ENCODE measurements at regions not wholly inside any gene's neighbourhood (a gene's known extent, or its start where the extent isn't known, plus 50 kb on each side); places are given as distances from the start of the nearest gene placed in this dataset.

DNA sequence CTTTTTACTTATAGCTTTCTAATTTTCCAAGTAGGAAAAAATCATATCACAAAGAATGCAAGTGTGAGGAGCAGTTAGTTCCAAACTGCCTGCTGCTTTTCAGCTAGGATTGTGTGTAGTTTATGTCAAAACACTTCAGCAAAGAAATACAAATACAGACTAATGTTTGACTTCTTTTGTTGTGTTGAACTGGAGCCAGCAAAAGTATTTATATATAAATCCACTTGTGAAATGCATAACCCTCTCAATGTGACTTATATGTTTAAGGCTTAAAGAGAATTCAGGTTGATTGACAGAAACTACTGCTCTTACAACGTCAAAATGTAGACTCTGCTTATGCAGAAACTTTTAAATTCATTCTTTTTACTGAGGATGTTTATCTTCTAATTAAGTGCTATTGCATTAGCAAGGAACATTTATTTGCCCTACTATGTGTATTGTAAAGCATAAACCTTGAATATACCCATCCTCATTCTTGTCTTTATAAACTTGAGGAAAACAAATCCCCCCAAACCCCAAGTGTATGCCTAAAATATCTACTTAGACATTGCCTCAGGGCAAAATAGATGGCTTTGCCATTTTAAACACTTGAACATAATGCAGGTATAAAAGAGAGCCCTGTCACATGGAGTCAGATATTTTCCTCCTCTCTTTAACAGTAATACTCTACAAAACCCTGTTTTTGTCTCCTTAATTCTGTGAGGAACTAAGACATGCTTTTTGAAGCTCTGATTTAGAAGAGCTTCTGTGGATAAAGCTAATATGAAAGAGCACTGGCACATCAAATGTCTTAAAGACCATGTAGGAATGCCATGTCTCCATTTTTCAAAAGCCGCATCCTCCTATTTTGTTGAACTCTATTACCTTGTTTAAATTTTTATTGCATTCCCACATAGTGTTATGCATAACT, 302.8 kb upstream of the TBC1D5 start:
- DNase-seq (ENCODE audit: low spot score), result no peak

DNA sequence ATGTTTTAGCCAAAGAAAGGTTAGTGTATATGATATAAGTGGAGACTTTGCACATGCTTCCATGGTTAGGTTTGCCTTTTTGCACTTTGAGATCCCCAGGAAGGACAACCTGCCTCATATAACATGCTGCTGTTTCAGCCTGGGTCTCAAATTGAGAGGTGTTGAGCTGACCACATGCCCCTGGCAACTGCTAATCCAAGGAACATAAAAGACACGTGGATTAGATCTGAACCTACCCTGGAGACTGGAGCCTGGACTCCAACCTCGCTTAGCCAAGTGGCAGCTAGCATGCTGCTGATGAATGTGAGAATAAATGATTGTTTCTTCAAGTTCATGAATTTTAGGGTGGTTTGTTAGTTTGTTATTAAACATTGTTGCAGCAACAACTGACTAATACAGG, 301.8 kb upstream of the TBC1D5 start:
- DNase-seq (ENCODE audit: low spot score), result no peak

DNA sequence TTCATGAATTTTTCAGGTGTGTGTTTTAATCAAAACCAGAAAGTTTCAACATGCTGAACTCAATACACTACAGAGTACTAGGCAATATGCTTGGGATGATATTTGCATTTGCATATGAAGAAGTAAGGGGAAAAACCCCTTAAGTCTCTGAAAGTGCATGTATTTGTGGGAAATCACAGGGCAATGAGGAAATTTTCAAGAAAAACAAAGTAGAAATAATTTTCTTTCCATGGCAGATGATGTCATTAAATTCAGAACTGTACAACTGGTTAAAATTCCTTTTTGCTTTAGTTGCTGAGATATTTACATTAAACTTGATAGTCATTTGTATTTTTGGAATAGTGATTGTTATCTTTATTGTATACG, 294.0 kb upstream of the TBC1D5 start:
- DNase-seq (ENCODE audit: low spot score), result no peak

DNA sequence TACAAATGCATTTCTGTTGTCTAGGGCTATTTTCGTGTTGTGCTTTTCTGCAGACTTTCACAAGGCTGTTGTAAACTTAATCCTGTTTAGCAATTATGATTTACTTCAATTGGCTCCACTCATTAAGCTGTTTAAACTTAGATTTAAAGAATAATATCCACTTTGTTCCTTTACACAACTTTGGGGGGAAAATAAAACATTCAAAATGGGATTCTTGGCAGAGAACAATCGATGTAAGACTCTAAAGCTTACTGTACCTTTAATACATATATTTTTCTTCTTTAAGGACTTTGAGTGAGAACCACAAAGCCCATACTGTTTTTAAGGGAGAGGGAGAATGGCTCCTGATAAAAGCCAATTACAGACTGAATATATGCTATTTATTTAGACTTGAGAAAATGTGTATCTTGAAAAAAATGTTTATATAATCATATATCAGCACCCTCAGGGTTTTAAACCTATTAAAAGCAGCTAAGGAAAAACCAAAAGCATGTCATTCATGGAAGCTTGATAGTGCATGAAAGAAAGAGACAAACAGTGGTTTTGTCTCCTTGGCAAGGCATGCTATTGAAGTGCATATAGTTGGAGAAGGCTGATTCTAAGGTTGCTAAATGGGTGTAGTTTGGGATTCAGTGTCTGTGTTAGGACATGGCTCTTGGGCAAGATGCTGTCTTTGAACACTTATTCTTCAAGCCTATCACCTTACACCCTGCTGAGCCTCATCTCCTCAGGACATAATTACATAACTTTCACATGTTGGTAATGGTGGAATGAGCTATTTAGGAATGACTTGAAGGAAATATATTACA, 293.4 kb upstream of the TBC1D5 start:
- DNase-seq (ENCODE audit: low spot score), result no peak

DNA sequence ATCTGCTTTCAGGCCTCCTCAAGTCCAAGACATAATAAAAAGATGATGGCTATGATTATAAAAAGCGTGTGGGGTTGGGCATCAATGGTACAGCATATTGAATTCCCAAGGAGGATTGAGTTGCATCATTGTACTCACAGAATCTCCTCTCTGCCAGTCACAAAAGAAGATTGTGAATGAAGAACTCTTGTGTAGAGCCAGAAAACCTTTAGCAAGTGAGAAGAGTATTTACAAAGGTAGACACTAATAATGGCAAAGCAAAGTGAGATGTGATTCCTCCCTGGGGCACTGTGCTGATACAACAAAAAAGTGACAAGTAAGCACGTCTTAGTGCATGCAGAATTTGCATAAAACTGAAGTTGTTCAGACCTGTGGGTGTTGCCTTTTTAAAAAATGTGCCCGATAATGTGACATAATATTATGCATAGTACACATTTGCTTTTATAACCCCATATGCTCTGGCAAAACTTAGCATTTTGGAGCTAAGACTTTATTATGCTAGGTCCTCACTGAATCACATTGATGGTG, 291.2 kb upstream of the TBC1D5 start:
- no peak for DNase-seq (ENCODE audit: low spot score)

DNA sequence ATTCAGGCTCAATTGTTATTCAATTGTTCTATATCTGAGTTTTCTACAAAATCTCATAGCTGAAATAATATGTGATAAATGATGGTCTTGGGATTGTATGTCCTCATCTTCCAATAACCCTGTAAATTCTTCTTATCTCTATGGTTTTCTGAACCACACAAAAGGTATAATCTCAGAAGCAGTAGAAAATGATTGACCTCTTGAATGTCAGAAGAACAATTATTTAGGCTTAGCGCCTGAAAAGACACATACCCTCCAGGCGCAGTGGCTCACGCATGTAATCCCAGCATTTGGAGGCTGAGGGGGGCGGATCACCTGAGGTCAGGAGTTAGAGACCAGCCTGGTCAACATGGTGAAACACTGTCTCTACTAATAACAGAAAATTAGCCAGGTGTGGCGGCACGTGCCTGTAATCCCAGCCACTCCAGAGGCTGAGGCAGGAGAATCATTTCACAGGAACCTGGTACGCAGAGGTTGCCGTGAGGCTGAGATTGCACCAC, 288.0 kb upstream of the TBC1D5 start:
- DNase-seq (ENCODE audit: low spot score), result no peak

DNA sequence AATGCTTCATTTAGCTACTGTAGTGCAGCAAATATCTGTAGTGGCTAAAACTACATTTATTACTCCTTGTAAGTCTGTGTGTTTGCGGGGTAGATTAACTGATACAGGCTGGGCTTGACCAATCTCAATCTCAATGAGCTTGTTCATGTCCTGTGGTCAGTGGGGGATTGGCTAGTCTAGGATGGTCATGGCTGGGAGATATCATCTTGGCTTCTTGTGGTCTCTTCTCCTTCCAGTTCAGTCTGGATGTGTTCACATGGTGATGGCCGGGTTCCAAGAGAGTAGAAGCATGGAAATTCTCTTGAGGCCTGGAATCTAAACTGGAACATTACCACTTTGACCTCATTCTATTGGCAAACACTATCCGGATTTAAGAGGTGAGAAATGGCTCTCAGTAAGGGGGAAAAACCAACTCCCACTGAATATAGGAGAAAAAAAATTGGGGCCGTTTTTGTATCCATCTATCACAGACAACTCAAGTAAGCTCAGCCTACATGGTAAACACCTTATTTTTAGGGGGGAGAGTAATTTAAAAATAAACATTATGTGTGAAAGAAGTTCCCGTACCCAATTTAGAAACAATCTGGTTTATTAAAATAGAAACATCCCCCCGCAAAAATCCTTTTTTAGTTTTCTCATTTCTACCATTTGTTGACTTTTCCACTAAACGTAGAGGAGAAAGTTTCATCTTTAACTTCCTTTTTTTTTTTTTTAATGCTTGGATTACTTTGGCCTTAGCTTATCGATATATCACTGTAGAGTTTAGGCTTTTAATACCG, 284.9 kb upstream of the TBC1D5 start:
- DNase-seq (ENCODE audit: low spot score), result no peak

DNA sequence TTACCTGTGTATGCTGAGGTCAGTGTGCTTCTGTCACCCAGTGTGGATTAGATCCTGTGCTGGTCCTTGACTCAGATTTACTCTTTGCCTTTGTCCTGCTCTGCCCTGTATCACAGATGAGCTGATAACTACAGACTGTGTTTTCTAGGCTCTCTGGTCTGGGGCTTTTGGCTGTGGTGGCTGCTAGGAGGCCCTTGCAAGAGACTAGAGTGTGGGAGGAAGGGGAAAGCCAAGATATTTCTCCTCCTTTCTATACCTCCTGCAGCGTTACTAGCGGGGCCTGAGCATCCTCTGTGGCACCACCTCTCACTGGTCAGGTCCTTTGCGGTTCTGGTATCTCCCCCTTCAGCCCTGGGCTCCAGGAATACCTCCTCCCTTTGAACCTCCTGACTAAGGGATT, 282.3 kb upstream of the TBC1D5 start:
- DNase-seq (ENCODE audit: low spot score), result no peak

DNA sequence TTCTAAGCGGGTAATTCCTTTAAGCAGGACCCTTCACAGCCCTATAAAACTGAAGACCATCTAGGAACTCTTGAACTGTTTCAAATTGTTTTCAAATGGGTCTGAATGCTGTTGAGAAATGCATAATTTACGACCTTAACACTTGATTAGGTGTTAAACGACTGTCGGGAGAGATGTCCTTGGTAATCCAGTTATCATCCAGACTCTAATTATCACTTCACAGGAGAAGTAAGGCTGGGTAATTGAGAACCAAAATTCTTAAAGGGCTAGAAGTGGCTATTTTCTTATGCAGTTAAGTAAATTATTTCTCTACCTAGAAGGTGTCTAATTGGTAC, 276.7 kb upstream of the TBC1D5 start:
- DNase-seq (ENCODE audit: low spot score), result no peak

DNA sequence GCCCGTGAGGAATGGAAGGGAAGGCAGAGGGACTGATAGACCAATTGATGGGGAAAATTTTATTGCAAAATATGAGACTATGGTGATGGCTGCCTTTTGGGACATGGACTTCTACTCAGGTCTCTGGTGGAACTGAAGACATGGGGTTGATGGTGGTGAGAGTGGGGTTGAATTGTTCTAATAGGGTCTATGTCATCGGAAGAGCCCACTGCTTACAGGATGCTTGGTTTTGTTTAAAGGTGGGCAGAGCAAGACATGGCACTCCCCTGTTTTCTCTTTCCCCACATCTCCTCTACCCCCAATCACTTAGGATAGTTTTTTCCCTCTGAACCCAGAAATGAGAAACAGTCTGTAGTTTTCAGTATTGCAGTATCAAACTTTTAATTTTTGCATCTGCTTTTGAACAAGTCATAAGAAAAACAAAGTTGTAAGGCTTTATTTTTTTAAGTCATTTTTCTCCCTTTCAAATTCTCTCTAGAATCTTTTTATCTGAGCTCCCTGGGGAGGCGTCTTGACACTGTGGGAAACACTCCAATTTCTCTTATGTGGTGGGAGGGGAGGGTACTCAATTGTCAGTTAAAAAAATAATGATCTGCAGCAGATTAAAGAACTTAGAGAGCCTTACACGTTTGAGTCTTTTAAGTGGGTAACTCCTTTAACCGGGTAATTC, 276.2 kb upstream of the TBC1D5 start:
- DNase-seq (ENCODE audit: low spot score), result no peak

DNA sequence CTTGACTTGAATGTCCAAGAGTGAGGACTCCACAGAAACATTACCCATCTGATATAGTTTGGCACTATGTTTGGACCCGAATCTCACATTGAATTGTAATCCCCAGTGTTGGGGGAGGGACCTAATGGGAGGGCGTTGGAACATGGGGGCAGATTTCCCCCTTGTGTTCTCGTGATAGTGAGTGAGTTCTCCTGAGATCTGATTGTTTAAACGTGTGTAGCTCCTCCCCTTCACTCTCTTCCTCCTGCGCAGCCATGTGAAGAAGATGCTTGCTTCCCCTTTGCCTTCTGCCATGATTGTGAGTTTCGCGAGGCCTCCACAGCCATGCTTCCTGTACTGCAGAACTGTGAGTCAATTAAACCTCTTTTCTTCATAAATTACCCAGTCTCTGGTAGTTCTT, 273.9 kb upstream of the TBC1D5 start:
- DNase-seq (ENCODE audit: low spot score), result no peak

DNA sequence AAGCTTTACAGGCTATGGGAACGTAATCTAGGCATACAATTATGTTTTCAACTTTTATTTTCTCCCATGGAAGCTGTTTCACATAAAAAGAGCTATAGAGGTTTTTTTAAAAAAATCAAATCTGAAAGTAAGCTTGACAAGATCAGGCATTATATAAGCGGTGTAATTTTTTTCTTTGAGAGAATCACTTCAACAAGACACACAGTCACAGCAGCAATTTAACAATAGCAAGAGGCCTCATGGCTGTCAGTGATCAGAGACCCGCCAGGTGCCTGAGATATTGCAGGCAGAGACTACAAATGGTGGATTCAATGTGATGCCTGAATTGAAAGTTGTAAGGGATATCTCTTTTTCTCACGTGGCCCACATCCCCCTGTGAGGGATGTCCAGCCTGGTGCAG, 270.5 kb upstream of the TBC1D5 start:
- DNase-seq (ENCODE audit: low spot score), result no peak

DNA sequence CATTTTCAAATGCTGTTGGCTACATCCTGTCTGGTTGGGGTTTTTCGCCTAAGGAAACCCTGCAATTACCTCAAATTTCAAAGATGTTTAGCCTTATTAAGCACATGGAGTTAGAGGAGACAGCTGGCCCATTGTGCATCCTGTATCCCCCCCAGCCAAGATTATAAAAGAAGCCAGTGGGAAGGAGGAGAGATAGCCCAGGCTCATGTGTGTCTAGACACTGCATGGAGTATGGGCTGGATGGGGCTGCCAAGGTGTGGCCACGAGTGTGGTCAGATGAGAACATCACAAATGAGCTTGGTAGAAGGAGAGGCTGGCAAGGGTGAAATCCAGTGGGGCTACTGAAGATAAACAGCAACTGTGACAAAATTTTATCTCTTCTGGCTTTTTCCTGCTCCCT, 270.0 kb upstream of the TBC1D5 start:
- DNase-seq (ENCODE audit: low spot score), result no peak

DNA sequence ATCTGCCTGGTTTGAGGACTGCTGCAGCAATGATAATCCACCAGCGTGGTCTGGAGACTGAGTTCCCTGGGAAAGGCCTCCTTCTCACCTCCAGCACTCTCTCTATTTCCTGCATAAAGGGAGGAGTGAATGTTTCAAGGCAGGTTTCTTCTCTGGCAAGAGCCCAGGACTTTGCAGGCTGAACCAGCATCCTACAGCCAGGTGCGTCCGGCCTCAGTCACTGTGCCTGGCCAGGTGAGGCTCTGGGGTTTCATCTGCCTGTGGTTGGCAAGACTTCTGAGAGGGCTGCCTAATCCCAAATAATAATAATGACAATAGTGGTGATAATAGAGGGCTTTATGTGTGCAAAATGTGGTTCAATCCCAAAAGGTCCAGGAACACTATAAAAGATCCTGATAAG, 269.0 kb upstream of the TBC1D5 start:
- DNase-seq (ENCODE audit: low spot score), result no peak

DNA sequence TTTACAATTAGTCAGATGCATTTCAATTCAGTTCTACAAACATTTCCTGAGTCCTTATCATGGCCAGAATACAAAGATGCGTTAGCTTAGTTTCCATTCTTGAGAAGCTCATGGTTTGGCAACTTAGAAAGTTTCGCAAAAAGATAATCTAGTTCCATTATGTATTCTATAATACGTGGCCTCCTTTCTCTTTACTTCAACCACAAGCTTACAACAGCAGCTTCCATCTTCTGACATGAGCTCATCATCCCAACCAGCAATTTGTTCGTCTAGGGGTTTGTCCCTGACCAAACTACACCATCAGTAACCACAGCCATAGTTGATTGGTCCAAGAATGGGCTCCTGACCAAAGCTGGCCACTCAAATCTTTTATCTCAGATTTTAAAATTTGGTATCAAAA, 267.6 kb upstream of the TBC1D5 start:
- DNase-seq (ENCODE audit: low spot score), result no peak

DNA sequence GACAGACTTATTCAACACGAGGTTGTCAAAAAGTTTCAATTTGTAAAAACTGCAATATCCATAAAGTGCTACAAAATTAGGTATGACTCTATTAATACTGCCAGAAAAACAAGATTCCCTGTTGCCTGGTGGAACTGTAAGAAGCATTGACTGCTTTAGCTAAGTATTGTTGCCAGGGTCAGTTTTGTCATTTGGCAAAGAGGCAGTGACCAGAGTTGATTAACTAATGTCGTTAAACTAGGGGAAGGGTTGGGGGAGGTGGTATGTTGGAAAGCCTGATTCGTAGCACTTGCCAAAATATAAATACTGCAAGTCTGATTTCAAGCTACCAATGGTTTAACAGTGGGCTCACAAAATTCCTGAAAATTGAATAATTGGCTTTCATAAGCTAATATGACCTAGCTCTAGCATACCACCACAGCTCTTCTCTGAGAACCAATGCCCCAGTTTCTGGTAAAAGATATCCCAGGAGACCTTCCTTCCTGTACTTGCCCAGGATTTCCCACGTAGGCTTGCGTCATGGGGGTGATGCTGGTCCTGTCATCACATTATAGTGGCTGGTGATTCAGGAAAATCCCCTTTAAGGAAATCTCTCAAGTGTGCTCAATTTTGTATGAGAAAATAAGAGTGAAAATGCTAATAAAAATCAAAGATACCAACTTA, 266.4 kb upstream of the TBC1D5 start:
- no peak for DNase-seq (ENCODE audit: low spot score)

DNA sequence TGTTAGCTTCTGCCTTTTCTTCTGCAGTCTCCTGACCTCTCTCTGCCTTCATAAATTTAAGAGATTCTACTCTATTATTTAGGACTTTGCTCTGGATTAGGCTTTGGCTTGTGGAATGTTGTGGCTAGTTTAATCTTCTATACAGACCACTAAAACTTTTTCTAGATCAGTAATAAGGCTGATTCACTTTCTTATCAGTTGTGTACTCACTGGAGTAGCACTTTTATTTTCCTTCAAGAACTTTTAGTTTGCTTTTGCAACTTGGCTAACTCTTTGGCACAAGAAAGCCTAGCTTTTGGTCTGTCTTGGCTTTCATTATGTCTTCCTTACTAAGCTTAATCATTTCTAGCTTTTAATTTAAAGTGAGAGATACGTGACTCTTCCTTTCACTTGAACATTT, 265.5 kb upstream of the TBC1D5 start:
- no peak for DNase-seq (ENCODE audit: low spot score)

DNA sequence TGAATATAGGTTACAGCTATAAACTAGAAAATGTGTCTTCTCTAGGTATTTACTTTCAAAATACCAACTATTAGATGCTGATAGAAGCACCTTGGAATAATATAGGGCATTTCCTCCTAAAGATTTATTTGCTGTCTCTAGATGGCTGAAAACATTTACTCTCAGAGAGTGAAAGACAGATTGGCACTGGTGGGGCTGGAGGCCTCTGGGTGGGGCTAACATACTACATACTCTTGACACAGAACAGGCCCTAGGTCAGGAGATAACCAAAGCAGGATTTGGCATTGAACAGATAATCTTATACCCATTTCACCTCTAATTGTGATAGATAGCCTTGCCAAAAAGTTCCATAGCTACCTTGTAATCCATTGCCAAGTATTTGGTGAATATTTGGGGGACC, 253.3 kb upstream of the TBC1D5 start:
- DNase-seq (ENCODE audit: low spot score), result no peak

DNA sequence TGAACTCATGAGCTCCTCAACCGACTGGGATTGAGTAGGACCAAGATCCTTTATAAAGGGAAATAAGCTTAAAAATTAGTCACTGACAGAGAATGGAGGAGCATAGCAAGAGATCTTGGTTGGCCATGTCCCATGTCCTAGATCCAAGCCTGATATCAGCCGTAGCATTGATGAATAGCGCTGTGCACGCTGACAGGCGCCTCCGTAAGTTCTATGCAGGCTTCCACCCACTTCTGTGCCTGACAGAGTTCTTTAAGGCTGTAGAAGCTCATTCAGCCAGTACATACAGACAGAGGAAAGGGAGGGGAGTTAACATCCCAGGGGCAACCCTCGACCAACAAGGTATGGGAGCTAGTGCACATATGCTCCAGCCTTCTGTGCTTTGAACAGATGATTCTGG, 251.7 kb upstream of the TBC1D5 start:
- DNase-seq (ENCODE audit: low spot score), result no peak

DNA sequence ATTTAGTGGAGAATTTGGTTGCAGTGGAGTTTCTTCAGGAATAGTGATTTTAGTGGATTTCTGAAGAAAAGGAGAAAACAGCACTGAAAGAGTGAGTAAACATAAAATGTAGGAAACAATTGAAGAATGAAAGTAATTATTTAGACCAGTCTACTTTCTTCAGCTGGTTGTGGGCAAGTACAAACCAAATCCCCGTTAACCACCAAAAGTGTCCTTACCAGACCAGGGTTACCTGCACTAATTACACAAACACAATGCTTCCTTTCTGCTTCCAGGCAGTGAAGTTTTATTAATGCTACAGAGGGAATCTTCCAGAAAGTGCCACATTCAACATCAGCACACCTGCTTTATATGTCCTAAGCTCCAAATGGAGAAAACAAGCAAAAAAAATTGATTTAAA, 248.0 kb upstream of the TBC1D5 start:
- no peak for DNase-seq (ENCODE audit: low spot score)

DNA sequence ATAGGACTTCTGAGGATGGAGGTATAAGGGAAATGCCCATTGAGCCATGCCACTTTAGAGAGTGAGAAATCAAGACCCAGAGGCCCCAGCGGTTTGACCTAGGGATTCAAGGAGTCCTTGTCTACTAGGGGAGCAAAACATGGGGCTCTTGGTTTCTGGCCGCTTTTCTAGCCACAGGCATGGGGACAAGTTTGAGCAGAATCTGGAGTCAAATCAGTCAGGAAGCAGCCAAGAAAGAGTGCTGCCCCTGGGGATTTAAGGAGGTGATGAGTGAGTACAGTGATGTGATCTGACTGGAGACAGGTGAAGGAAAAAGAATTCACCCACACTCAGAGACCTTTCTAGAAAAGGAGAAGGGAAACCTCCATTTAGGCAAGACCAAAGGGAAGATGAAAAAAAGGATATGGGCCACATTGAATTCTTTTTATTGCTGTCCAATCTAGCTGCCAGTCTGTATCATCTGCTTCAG, 244.0 kb upstream of the TBC1D5 start:
- DNase-seq (ENCODE audit: low spot score), result no peak
